ENCODE measurements at regions not wholly inside any gene's neighbourhood (a gene's known extent, or its start where the extent isn't known, plus 50 kb on each side); places are given as distances from the start of the nearest gene placed in this dataset.

- Histone ChIP-seq H2AFZ (ENCODE audit: low read depth, low read length) (no peak overlapping the region), H3K9ac (ENCODE audit: low read length) (no peak overlapping the region), H3K36me3 (replicated peaks; ENCODE audit: low read depth, low read length) (no peaks in the 10 kb centered on the region), H3K27ac (ENCODE audit: low read length) (no peak overlapping the region), H3K4me1 (ENCODE audit: low read length) (peaks cover 19% of the 10 kb centered on the region), H4K20me1 (ENCODE audit: insufficient read depth, low read length) (no peaks in the 10 kb centered on the region), H3K27me3 (ENCODE audit: low read depth, low read length) (peaks cover 26% of the 10 kb centered on the region; the same call in 1 of the 2 replicates), H3K79me2 (ENCODE audit: low read length) (no peaks in the 10 kb centered on the region), H3K4me3 (ENCODE audit: low read length) (no peak overlapping the region), H3K4me2 (ENCODE audit: low read length) (no peak overlapping the region), H3K9me3 (ENCODE audit: insufficient read depth, low read length) (no peaks in the 10 kb centered on the region)
- TF ChIP-seq EZH2phosphoT487 (IDR thresholded peaks at IDR 0.05; ENCODE audit: low read depth), result no peak
- TF ChIP-seq, protein P1, sequence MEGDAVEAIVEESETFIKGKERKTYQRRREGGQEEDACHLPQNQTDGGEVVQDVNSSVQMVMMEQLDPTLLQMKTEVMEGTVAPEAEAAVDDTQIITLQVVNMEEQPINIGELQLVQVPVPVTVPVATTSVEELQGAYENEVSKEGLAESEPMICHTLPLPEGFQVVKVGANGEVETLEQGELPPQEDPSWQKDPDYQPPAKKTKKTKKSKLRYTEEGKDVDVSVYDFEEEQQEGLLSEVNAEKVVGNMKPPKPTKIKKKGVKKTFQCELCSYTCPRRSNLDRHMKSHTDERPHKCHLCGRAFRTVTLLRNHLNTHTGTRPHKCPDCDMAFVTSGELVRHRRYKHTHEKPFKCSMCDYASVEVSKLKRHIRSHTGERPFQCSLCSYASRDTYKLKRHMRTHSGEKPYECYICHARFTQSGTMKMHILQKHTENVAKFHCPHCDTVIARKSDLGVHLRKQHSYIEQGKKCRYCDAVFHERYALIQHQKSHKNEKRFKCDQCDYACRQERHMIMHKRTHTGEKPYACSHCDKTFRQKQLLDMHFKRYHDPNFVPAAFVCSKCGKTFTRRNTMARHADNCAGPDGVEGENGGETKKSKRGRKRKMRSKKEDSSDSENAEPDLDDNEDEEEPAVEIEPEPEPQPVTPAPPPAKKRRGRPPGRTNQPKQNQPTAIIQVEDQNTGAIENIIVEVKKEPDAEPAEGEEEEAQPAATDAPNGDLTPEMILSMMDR (IDR thresholded peaks at IDR 0.05; ENCODE audit: low read depth, low read length), result no peak
Measured at GRCh38 chr13:77384999-77385398, 58.1 kb upstream of the MYCBP2 start.

GRCh38 chr13:77383097-77383496, 56.2 kb upstream of the MYCBP2 start:
- H3K36me3 ChIP-seq (replicated peaks; ENCODE audit: low read depth, low read length), result no peaks in the 10 kb centered on the region
- H4K20me1 ChIP-seq (ENCODE audit: insufficient read depth, low read length), result no peaks in the 10 kb centered on the region
- no peak for TF ChIP-seq EZH2phosphoT487 (IDR thresholded peaks at IDR 0.05; ENCODE audit: low read depth)
- TF ChIP-seq, protein P1 (IDR thresholded peaks at IDR 0.05; ENCODE audit: low read depth, low read length), result no peak
- H3K9me3 ChIP-seq (ENCODE audit: insufficient read depth, low read length), result no peaks in the 10 kb centered on the region
- no peak overlapping the region for H3K27ac ChIP-seq (ENCODE audit: low read length)
- no peaks in the 10 kb centered on the region for H3K79me2 ChIP-seq (ENCODE audit: low read length)
- no peak overlapping the region for H3K4me2 ChIP-seq (ENCODE audit: low read length)
- peaks cover 8% of the 10 kb centered on the region for H3K4me1 ChIP-seq (ENCODE audit: low read length)
- H3K27me3 ChIP-seq (ENCODE audit: low read depth, low read length), result peaks cover 15% of the 10 kb centered on the region; the same call in 1 of the 2 replicates
- H3K4me3 ChIP-seq (ENCODE audit: low read length), result no peak overlapping the region
- H3K9ac ChIP-seq (ENCODE audit: low read length), result no peak overlapping the region
- H2AFZ ChIP-seq (ENCODE audit: low read depth, low read length), result no peak overlapping the region

- Histone ChIP-seq H3K79me2 (ENCODE audit: low read length) (no peaks in the 10 kb centered on the region), H3K27me3 (ENCODE audit: low read depth, low read length) (peaks cover 11% of the 10 kb centered on the region; the same call in 1 of the 2 replicates), H3K9me3 (ENCODE audit: insufficient read depth, low read length) (no peaks in the 10 kb centered on the region), H2AFZ (ENCODE audit: low read depth, low read length) (no peak overlapping the region), H3K9ac (ENCODE audit: low read length) (no peak overlapping the region), H3K4me2 (ENCODE audit: low read length) (no peak overlapping the region), H3K4me3 (ENCODE audit: low read length) (no peak overlapping the region), H3K4me1 (ENCODE audit: low read length) (no peaks in the 10 kb centered on the region), H3K27ac (ENCODE audit: low read length) (no peak overlapping the region), H3K36me3 (replicated peaks; ENCODE audit: low read depth, low read length) (no peaks in the 10 kb centered on the region), H4K20me1 (ENCODE audit: insufficient read depth, low read length) (no peaks in the 10 kb centered on the region)
- TF ChIP-seq, protein P1 (IDR thresholded peaks at IDR 0.05; ENCODE audit: low read depth, low read length), result no peak
- TF ChIP-seq EZH2phosphoT487 (IDR thresholded peaks at IDR 0.05; ENCODE audit: low read depth), result no peak
Measured at GRCh38 chr13:77381059-77381458, 54.2 kb upstream of the MYCBP2 start.

DNA sequence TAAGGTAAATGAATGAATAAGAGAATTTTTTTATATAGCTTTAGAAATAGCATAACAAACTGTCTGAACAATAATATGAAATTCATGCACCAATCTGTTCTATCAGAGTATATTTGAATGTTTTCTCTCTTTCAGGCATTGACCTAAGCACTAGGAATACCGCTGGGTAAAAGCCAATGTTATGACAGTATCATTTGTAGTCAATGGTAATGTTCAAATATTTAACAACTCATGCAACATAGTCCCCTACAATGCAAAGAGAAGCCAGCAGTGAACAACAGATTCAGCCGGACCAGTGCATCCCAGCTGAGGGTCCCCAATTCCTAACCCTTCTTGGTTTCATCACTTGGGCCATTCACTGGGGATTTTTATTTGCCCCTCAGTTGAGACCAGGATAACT, 52.6 kb upstream of the MYCBP2 start:
- Histone ChIP-seq H3K27me3 (ENCODE audit: low read depth, low read length) (peaks cover 11% of the 10 kb centered on the region; the same call in 1 of the 2 replicates), H2AFZ (ENCODE audit: low read depth, low read length) (no peak overlapping the region), H3K4me3 (ENCODE audit: low read length) (no peak overlapping the region), H3K27ac (ENCODE audit: low read length) (no peak overlapping the region), H3K36me3 (replicated peaks; ENCODE audit: low read depth, low read length) (no peaks in the 10 kb centered on the region), H3K4me2 (ENCODE audit: low read length) (no peak overlapping the region), H3K79me2 (ENCODE audit: low read length) (no peaks in the 10 kb centered on the region), H4K20me1 (ENCODE audit: insufficient read depth, low read length) (no peaks in the 10 kb centered on the region), H3K4me1 (ENCODE audit: low read length) (peaks cover 4% of the 10 kb centered on the region; the same call in 1 of the 2 replicates), H3K9me3 (ENCODE audit: insufficient read depth, low read length) (no peaks in the 10 kb centered on the region), H3K9ac (ENCODE audit: low read length) (no peak overlapping the region)
- TF ChIP-seq, protein P1 (IDR thresholded peaks at IDR 0.05; ENCODE audit: low read depth, low read length), result no peak
- TF ChIP-seq EZH2phosphoT487 (IDR thresholded peaks at IDR 0.05; ENCODE audit: low read depth), result no peak
